ENCODE measurements at regions not wholly inside any gene's neighbourhood (a gene's known extent, or its start where the extent isn't known, plus 50 kb on each side); places are given as distances from the start of the nearest gene placed in this dataset.

GRCh38 chr14:65186951-65187350, 84.6 kb upstream of the MAX start:
- no peak for DNase-seq (ENCODE audit: low spot score)

- DNase-seq (ENCODE audit: low spot score), result no peak
These were observed 85.2 kb upstream of the MAX start for GRCh38 chr14:65187421-65188049.

GRCh38 chr14:65190312-65190711, 88.0 kb upstream of the MAX start:
- DNase-seq (ENCODE audit: low spot score), result no peak

DNA sequence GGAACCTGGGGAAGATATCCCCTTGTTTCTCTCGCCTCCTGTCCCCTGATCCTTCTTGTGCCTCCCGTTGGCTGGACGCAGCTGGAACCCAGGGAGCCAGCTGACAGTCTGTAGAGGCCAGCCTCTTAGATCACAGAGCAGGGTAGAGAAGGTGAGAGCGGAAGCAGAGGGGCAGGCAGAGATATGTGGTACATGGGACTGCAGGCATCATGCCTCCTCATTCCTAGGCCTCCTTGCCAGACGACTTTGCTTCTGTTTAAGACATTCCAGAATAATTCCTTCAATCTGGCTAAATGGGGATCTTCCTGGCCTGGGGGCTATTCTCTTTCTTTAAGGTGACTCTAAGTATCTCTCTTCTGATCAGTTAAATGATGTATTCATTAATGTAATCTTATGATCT, 89.4 kb upstream of the MAX start:
- DNase-seq (ENCODE audit: low spot score), result no peak

DNA sequence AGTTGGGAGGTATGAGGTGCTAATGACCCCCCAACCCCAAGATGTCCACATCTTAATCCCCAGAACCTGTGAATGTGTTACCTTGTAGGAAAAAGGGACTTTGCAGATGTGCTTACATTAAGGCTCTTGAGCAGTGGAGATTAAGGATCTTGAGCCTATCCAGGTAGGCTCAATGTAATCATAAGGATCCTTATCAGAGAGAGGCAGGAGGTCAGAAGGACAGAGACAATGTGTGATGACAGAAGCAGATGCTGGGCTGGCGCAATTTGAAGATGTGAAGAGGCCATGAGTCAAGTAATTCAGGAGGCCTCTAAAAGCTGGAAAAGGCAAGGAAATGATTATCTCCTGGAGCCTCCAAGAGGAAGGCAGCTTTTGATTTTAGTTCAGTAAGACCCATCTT, 90.4 kb upstream of the MAX start:
- no peak for DNase-seq (ENCODE audit: low spot score)

- no peak for DNase-seq (ENCODE audit: low spot score)
These were observed 91.7 kb upstream of the MAX start for GRCh38 chr14:65193916-65194590.

DNA sequence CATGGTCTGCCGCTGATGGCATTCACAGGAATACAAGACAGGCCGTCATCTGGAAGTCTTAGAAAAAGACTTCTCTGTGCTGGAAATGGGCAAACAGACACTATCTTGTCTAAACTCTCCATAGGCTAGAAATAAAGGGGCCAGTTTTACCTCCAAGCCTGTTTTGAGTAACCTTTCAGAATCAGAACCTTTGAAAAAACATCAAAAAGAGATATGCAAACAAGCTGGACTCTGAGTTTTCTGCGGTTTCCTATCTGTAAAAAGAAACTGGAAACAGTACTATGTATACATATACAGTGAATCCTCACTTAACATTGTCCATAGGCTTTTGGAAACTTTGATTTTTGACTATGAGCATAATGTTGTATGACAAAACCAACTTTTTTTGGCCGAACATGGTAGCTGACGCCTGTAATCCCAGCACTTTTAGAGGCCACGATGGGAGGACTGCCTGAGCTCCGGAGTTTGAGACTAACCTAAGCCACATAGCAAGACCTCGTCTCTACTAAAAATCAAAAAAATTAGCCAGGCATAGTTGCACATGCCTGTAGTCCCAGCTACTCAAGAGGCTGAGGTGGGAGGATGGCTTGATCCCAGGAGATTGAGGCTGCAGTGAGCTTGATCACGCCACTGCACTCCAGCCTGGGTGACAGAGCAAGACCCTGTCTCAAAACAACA, 92.9 kb upstream of the MAX start:
- no peak for DNase-seq (ENCODE audit: low spot score)

DNA sequence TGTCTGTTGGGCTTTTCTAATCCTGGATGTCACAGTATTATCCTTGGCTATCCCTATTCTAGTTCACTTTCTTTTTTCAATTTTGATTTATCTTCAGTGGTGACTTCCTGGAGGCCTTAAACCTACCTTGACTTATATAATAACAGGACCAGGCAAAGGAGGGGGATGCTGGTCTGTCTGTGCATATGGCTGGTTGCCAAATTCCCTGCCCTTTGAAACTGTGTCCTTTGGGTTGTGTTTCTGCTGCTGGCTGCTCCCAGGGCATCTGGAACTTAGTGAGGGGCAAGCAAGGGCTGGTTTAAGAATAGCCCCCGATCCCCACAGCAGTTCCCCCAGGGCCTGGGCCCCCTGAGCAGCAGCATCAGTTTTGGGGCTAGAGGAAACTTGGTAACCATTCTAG, 96.0 kb upstream of the MAX start:
- DNase-seq (ENCODE audit: low spot score), result no peak

GRCh38 chr14:65200454-65200853, 98.1 kb upstream of the MAX start:
- no peak for DNase-seq (ENCODE audit: low spot score)

DNA sequence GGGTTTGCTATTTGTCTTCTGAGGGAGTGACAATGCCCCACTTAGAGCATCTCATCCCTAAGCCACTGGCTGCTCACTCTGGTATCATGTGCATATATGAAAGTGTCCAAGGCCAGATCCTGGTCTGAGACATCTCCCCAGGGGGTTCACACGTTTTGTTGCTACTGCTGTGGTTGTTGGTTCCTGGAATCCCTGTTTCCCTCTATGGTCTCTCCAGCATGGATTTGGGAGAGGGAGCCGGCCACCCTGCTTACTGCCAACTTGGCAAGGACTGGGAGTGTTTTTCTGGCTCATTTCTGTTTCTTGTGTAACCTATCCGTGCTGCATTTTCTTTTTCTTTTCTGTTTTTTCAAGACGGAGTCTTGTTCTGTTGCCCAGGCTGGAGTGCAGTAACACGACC, 101.3 kb upstream of the MAX start:
- no peak for DNase-seq (ENCODE audit: low spot score)

- DNase-seq (ENCODE audit: low spot score), result no peak
These were observed 101.7 kb upstream of the MAX start for GRCh38 chr14:65204056-65204455.

GRCh38 chr14:65206078-65206447, 103.7 kb upstream of the MAX start:
- DNase-seq (ENCODE audit: low spot score), result no peak

DNA sequence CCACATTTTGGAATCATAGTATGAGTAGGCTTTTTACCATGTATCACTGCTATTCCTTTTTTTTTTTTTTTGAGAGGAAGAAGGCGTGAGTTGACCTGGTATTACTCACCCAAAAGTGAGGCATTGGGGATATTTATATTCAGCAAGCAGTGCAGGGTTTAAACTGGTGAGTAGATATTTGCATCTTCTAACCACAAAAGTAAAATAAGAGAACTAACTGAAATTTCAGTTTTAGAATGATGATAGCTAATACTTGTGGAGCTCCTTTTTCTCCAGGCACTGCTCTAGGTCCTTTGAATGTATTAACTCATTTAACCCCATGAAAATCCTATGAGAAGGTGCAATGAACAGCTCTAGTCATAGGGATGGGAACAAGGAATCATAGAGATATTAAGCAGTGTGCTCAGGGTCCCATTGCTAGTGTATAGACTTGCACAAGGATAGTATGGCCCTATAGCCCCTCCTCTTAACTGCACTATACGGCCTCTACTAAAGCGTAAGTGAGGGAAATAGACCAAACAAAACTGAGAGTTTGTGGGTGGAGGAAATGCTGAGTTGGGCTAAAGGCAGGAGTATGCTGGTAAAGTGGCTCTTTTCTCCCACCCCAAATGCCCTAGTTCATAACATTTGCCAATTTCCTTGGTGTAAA, 104.3 kb upstream of the MAX start:
- DNase-seq (ENCODE audit: low spot score), result no peak

DNA sequence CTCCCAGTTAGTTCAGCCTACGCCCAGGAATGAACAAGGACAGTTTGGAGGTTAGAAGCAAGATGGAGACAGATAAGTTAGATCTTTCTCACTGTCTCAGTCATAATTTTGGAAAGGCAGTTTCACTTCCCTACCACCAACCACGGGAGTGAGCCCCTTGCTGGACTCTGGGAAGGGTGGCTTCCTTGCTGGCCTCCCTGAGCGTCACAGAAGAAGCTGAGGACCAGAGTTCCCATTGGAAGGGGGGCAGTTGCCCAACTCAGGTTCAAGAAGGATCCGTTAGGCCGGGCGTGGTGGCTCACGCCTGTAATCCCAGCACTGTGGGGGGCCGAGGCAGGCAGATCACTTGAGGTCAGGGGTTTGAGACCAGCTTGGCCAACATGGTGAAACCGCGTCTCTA, 106.2 kb upstream of the MAX start:
- no peak for DNase-seq (ENCODE audit: low spot score)

DNA sequence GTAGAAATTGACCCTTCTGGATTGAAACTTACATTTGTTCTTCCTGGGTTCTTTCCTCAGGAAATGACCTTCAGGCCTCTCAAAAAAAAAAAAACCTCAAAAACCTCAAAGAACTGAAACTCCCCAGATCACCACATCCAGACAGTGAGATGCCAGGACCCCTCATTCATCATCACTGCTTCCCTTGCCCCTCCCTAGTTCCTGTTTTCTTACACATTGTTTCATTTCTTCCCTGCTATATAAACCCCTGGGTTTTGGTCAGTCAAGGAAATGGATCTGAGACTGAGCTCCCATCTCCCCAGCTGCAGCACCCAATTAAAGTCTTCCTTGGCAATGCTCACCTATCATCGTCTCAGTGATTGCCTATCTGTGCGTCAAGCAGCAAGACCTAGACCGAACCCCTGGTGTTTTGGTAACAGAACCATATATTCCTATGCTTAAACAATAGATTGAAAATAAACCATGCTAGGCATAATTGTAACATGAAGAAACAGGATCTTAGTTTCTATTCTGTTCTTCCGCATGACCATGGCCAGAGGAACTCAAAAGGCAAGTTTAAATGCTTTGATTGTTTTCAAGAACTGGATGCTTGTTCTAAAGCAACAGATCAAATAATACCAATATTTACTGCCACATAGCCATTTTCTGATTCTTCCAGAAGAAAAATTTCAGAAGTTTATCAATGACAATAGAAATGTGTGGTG, 108.0 kb upstream of the MAX start:
- no peak for DNase-seq (ENCODE audit: low spot score)

GRCh38 chr14:65210822-65211182, 108.5 kb upstream of the MAX start:
- no peak for DNase-seq (ENCODE audit: low spot score)

GRCh38 chr14:65211341-65211987, 109.1 kb upstream of the MAX start:
- no peak for DNase-seq (ENCODE audit: low spot score)

DNA sequence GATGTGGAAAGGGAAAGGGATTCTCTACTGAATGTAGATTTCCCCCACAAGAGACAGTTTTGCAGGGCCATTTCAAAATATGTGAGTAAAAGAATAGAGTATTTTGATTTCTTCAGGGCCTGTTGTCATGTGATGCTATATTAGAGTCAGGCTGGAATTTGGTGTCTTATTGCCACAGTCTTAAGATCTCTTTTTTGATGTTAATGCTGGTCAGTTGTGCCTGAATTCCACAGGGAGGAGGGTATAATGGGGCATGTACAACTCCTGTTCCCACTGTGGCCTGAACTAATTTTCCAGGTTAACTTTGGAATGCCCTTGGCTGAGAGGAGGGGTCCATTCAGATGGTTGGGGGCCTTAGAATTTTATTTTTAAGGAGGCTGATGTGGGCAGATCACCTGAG, 111.0 kb upstream of the MAX start:
- no peak for DNase-seq (ENCODE audit: low spot score)

GRCh38 chr14:65214741-65215140, 112.4 kb upstream of the MAX start:
- no peak for DNase-seq (ENCODE audit: low spot score)

DNA sequence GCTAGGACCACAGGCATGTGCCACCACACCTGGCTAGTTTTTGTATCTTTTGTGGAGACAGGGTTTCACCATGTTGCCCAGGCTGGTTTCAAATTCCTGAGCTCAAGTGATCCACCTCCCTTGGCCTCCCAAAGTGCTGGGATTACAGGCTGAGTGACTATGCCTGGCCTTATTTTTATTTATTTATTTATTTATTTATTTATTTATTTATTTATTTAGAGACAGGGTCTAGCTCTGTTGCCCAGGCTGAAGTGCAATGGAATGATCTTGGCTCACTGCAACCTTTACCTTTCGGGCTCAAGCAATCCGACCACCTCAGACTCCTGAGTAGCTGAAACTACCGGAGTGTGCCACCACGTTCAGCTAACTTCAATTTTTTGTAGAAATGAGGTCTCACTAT, 117.0 kb upstream of the MAX start:
- DNase-seq (ENCODE audit: low spot score), result no peak

GRCh38 chr14:65222440-65222858, 120.1 kb upstream of the MAX start:
- DNase-seq (ENCODE audit: low spot score), result peak; percentile 54

DNA sequence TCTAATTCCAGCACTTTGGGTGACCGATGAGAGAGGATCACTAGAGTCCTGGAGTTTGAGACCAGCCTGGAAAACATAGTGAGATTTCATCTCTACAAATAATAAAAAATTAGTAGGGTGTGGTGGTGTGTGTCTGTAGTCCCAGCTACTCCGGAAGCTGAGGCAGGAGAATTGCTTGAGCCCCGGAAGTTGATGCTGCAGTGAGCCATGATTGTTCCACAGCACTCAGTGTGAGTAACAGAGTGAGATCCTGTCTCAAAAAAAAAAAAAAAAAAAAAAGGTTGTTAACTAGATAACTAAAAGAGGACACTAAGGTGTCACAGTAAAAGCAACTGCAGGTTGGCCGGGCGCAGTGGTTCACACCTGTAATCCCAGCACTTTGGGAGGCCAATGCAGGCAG, 121.3 kb upstream of the MAX start:
- DNase-seq (ENCODE audit: low spot score), result no peak
